HCT116 (cell line): ENCODE measurements at regions not wholly inside any gene's neighbourhood (a gene's known extent, or its start where the extent isn't known, plus 50 kb on each side); places are given as distances from the start of the nearest gene placed in this dataset.

Source experiments
- CTCF ChIP-seq, 3 experiments: fragments of 200-600 bp in 1 of 3; sonication (generic) in 1 of 3; IDR thresholded peaks in 2 of 3; conservative IDR thresholded peaks in 1 of 3; 2 replicates each; pipeline ENCODE4 v1.5.1; 2012 to 2017; ENCODE audit warnings: low read depth in 2 of 3, low read length in 2 of 3, antibody characterized with exemption in 1 of 3, borderline replicate concordance in 1 of 3, control low read depth in 1 of 3, mild to moderate bottlenecking in 1 of 3, mixed read lengths in 1 of 3, mixed run types in 1 of 3, moderate library complexity in 1 of 3; ENCODE audit not compliant: insufficient read depth in 1 of 3
- ZNF274 ChIP-seq: fragments of 200-500 bp; sonication (Bioruptor generic); IDR thresholded peaks from 2 replicates; pipeline ENCODE4 v1.6.1; 2014; ENCODE audit warnings: mild to moderate bottlenecking, low read depth, low read length, inconsistent platforms

DNA sequence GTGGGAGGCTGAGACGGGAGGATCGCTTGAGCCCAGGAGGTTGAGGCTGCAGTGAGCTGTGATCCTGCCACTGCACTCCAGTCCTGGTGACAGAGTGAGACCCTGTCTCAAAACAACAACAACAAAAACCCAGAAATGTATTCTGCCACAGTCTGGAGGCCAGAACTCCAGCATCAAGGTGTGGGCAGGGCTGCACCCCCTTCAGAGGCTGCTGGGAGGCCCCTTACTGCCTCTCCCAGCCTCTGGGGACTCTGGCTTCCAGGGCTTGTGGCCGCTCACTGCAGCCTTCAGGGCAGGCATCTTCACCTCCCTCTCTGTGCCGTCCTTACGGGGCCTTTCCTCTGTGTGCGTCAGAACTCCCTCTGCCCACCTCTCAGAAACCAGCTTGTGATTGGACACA is 209.4 kb upstream of the GSE1 start:
- TF ChIP-seq CTCF (IDR thresholded peaks at IDR 0.05 in 2 of 3, conservative IDR thresholded peaks at IDR 0.05 in 1 of 3; ENCODE audit: borderline replicate concordance in 1 of 3, insufficient read depth in 1 of 3, low read depth in 2 of 3, low read length in 2 of 3) (no peak), ZNF274 (no peak)
